Germinal center (tissue), 1 donor: ENCODE measurements at regions not wholly inside any gene's neighbourhood (a gene's known extent, or its start where the extent isn't known, plus 50 kb on each side); places are given as distances from the start of the nearest gene placed in this dataset.

Source experiments
- DNase-seq: peaks from one replicate; pipeline ENCODE4 v3.0.0; 2012; ENCODE audit warnings: mixed read lengths, low spot score

GRCh38 chr11:15584158-15584557 is 469.4 kb downstream of the INSC start:
- DNase-seq, result no peak

- DNase-seq, result no peak
These were observed 471.0 kb downstream of the INSC start for GRCh38 chr11:15585602-15586331.

GRCh38 chr11:15586741-15587473 is 472.2 kb downstream of the INSC start:
- DNase-seq, result no peak

GRCh38 chr11:15589070-15589626 is 474.4 kb downstream of the INSC start:
- DNase-seq, result no peak

GRCh38 chr11:15590132-15590531 is 475.4 kb downstream of the INSC start:
- no peak for DNase-seq

- DNase-seq, result no peak
These were observed 476.4 kb downstream of the INSC start for GRCh38 chr11:15591112-15591537.

- DNase-seq, result no peak
These were observed 479.9 kb downstream of the INSC start for GRCh38 chr11:15594607-15595006.

GRCh38 chr11:15599376-15599775 is 484.7 kb downstream of the INSC start:
- no peak for DNase-seq

- DNase-seq, result no peak
These were observed 487.3 kb downstream of the INSC start for GRCh38 chr11:15602047-15602446.

- DNase-seq, result no peak
These were observed 488.3 kb downstream of the INSC start for GRCh38 chr11:15602785-15603567.

- DNase-seq, result no peak
These were observed 490.4 kb downstream of the INSC start for GRCh38 chr11:15605094-15605493.

- DNase-seq, result no peak
These were observed 492.8 kb downstream of the INSC start for GRCh38 chr11:15607361-15608036.

GRCh38 chr11:15609445-15609844 is 494.7 kb downstream of the INSC start:
- no peak for DNase-seq

- DNase-seq, result no peak
These were observed 496.2 kb downstream of the INSC start for GRCh38 chr11:15610881-15611280.

GRCh38 chr11:15613251-15613650 is 498.5 kb downstream of the INSC start:
- no peak for DNase-seq

- no peak for DNase-seq
These were observed 499.1 kb downstream of the INSC start for GRCh38 chr11:15613789-15614188.

GRCh38 chr11:15615398-15616096 is 500.8 kb downstream of the INSC start:
- no peak for DNase-seq

- DNase-seq, result no peak
These were observed 501.7 kb downstream of the INSC start for GRCh38 chr11:15616130-15617105.

- no peak for DNase-seq
These were observed 502.4 kb downstream of the INSC start for GRCh38 chr11:15617126-15617525.

- no peak for DNase-seq
These were observed 503.9 kb downstream of the INSC start for GRCh38 chr11:15618583-15619032.
